ENCODE measurements at regions not wholly inside any gene's neighbourhood (a gene's known extent, or its start where the extent isn't known, plus 50 kb on each side); places are given as distances from the start of the nearest gene placed in this dataset.

- no peak for TF ChIP-seq CREB5 (CRISPR knock-in tag; IDR thresholded peaks at IDR 0.05; ENCODE audit: low read depth)
- no peak for TF ChIP-seq CSRNP3 (CRISPR knock-in tag; IDR thresholded peaks at IDR 0.05)
- no peak for TF ChIP-seq TOX (CRISPR knock-in tag; IDR thresholded peaks at IDR 0.05; ENCODE audit: borderline replicate concordance)
- no peak for TF ChIP-seq SNAI2 (CRISPR knock-in tag; IDR thresholded peaks at IDR 0.05)
- TF ChIP-seq ZNF70 (CRISPR knock-in tag; IDR thresholded peaks at IDR 0.05): no peak
- TF ChIP-seq TCF4 (CRISPR knock-in tag; IDR thresholded peaks at IDR 0.05; ENCODE audit: borderline replicate concordance): no peak
- TF ChIP-seq ARNTL (CRISPR knock-in tag; IDR thresholded peaks at IDR 0.05; ENCODE audit: borderline replicate concordance, low read depth): no peak
These were observed 274.9 kb upstream of the TCF4 start (continued) for GRCh38 chr18:55862693-55863390.

- peak; percentile 73 for ATAC-seq
- TF ChIP-seq ZNF565 (CRISPR knock-in tag; conservative IDR thresholded peaks at IDR 0.05; ENCODE audit: low read depth) (no peak), SNAI2 (CRISPR knock-in tag; IDR thresholded peaks at IDR 0.05) (no peak), ISL1 (CRISPR knock-in tag; IDR thresholded peaks at IDR 0.05) (no peak), PPARA (CRISPR knock-in tag; IDR thresholded peaks at IDR 0.05; ENCODE audit: borderline replicate concordance) (no peak)
These were observed 273.3 kb upstream of the TCF4 start for GRCh38 chr18:55861266-55861665.

- ATAC-seq: no peak
- TF ChIP-seq ZNF565 (CRISPR knock-in tag; conservative IDR thresholded peaks at IDR 0.05; ENCODE audit: low read depth) (no peak), RARB (CRISPR knock-in tag; IDR thresholded peaks at IDR 0.05) (no peak), ESRRG (CRISPR knock-in tag; IDR thresholded peaks at IDR 0.05) (no peak), ZNF70 (CRISPR knock-in tag; IDR thresholded peaks at IDR 0.05) (no peak), GLIS3 (CRISPR knock-in tag; IDR thresholded peaks at IDR 0.05) (no peak), SNAI2 (CRISPR knock-in tag; IDR thresholded peaks at IDR 0.05) (no peak), ISL1 (CRISPR knock-in tag; IDR thresholded peaks at IDR 0.05) (no peak), BACH2 (CRISPR knock-in tag; IDR thresholded peaks at IDR 0.05; ENCODE audit: borderline replicate concordance) (no peak), ZFP3 (CRISPR knock-in tag; IDR thresholded peaks at IDR 0.05) (no peak), OSR1 (CRISPR knock-in tag; IDR thresholded peaks at IDR 0.05) (no peak), TCF4 (CRISPR knock-in tag; IDR thresholded peaks at IDR 0.05; ENCODE audit: borderline replicate concordance) (no peak), CSDC2 (CRISPR knock-in tag; IDR thresholded peaks at IDR 0.05) (no peak), PATZ1 (CRISPR knock-in tag; IDR thresholded peaks at IDR 0.05; ENCODE audit: borderline replicate concordance) (no peak), TSHZ2 (CRISPR knock-in tag; IDR thresholded peaks at IDR 0.05) (no peak), CREB5 (CRISPR knock-in tag; IDR thresholded peaks at IDR 0.05; ENCODE audit: low read depth) (no peak), CSRNP3 (CRISPR knock-in tag; IDR thresholded peaks at IDR 0.05) (no peak), POU6F1 (CRISPR knock-in tag; IDR thresholded peaks at IDR 0.05; ENCODE audit: borderline replicate concordance, low read depth) (no peak), ZNF8 (CRISPR knock-in tag; IDR thresholded peaks at IDR 0.05) (no peak), ARNTL (CRISPR knock-in tag; IDR thresholded peaks at IDR 0.05; ENCODE audit: borderline replicate concordance, low read depth) (no peak)
These were observed 270.9 kb upstream of the TCF4 start for GRCh38 chr18:55858661-55859515.

Measured in SK-N-SH treated with all-trans-retinoic acid at 6 μM for 48 hours (cell line).